ENCODE measurements at regions not wholly inside any gene's neighbourhood (a gene's known extent, or its start where the extent isn't known, plus 50 kb on each side); places are given as distances from the start of the nearest gene placed in this dataset.

- TF ChIP-seq CTCF (IDR thresholded peaks at IDR 0.05), result no peak
- no peak for TF ChIP-seq POLR2A (IDR thresholded peaks at IDR 0.05)
- no peak for TF ChIP-seq POLR2AphosphoS5 (IDR thresholded peaks at IDR 0.05)
- no peak for TF ChIP-seq EP300 (IDR thresholded peaks at IDR 0.05)
Observed at GRCh38 chr6:149140137-149140909, 177.2 kb upstream of the TAB2 start.
